GM12864 (cell line): ENCODE measurements at regions not wholly inside any gene's neighbourhood (a gene's known extent, or its start where the extent isn't known, plus 50 kb on each side); places are given as distances from the start of the nearest gene placed in this dataset.

Experiments used
- DNase-seq: peaks from one replicate; pipeline ENCODE4 v3.0.0-alpha.2; 2011; ENCODE audit warnings: low read depth
- H3K4me3 ChIP-seq: 2 replicates; pipeline ENCODE4 v1.5.1; 2011; ENCODE audit warnings: mild to moderate bottlenecking, low read depth, low read length, control low read depth
- CTCF ChIP-seq: IDR thresholded peaks from 2 replicates; pipeline ENCODE4 v1.5.1; 2011; ENCODE audit warnings: low read depth, mild to moderate bottlenecking, moderate library complexity, low read length, control low read depth, inconsistent platforms; ENCODE audit errors: missing control alignments

- no peak overlapping the region for H3K4me3 ChIP-seq
- DNase-seq = no peak
- no peak for TF ChIP-seq CTCF
Observed at GRCh38 chr6:1554141-1554475, 55.6 kb upstream of the FOXC1 start.

- TF ChIP-seq CTCF = peak; percentile 70
- no peak for DNase-seq
- H3K4me3 ChIP-seq = peak overlapping the region; percentile 29
Observed at GRCh38 chr6:1554476-1555310, 55.0 kb upstream of the FOXC1 start.

GRCh38 chr6:1558388-1558787, 51.3 kb upstream of the FOXC1 start:
- TF ChIP-seq CTCF = no peak
- no peak overlapping the region for H3K4me3 ChIP-seq
- no peak for DNase-seq
